Liver (tissue), 8 donors: ENCODE measurements at regions not wholly inside any gene's neighbourhood (a gene's known extent, or its start where the extent isn't known, plus 50 kb on each side); places are given as distances from the start of the nearest gene placed in this dataset.

ENCODE experiments used
- DNase-seq: peaks from one replicate; pipeline ENCODE4 v3.0.0-alpha.2; 2017; ENCODE audit warnings: low spot score
- H3K27ac ChIP-seq, 2 donors: one replicate each; pipeline ENCODE4 v1.7.0; 2013; ENCODE audit warnings: inconsistent platforms in 2 of 2, low read length in 2 of 2, control low read depth in 1 of 2, low read depth in 1 of 2, mild to moderate bottlenecking in 1 of 2
- H3K27me3 ChIP-seq, 4 donors: one replicate each; pipeline versions ENCODE4 v1.6.1 to v1.7.0; 2013; ENCODE audit warnings: low read length in 3 of 4, inconsistent platforms in 1 of 4, mild to moderate bottlenecking in 1 of 4, moderate library complexity in 1 of 4; ENCODE audit not compliant: control insufficient read depth in 4 of 4, insufficient read depth in 4 of 4
- H3K36me3 ChIP-seq, 4 donors: one replicate each; pipeline versions ENCODE4 v1.6.1 to v1.7.0; 2013; ENCODE audit warnings: low read length in 3 of 4, mild to moderate bottlenecking in 3 of 4, low read depth in 1 of 4, moderate library complexity in 1 of 4; ENCODE audit not compliant: control insufficient read depth in 4 of 4, insufficient read depth in 3 of 4
- H3K4me1 ChIP-seq, 4 donors: one replicate each; pipeline versions ENCODE4 v1.6.1 to v1.7.0; 2013; ENCODE audit warnings: low read length in 3 of 4, mild to moderate bottlenecking in 3 of 4, moderate library complexity in 1 of 4; ENCODE audit not compliant: control insufficient read depth in 4 of 4, insufficient read depth in 4 of 4
- H3K4me3 ChIP-seq, 3 donors: one replicate each; pipeline versions ENCODE4 v1.6.1 to v1.7.0; 2013; ENCODE audit warnings: low read length in 3 of 3, control low read depth in 1 of 3, low read depth in 1 of 3, mild to moderate bottlenecking in 1 of 3
- H3K9ac ChIP-seq, 2 donors: one replicate each; pipeline ENCODE4 v1.7.0; 2013; ENCODE audit warnings: low read length in 2 of 2, mild to moderate bottlenecking in 2 of 2, moderate library complexity in 2 of 2, control low read depth in 1 of 2, low read depth in 1 of 2
- H3K9me3 ChIP-seq, 4 donors: one replicate each; pipeline versions ENCODE4 v1.6.1 to v1.7.0; 2013; ENCODE audit warnings: low read length in 3 of 4; ENCODE audit not compliant: control insufficient read depth in 4 of 4
- EGR1 ChIP-seq, 2 donors: IDR thresholded peaks; 2 replicates each; pipeline ENCODE4 v1.6.1; 2016 to 2018; ENCODE audit warnings: antibody characterized with exemption in 2 of 2, low read depth in 2 of 2
- FOXA1 ChIP-seq: IDR thresholded peaks from 2 replicates; pipeline ENCODE4 v1.6.1; 2016; ENCODE audit warnings: antibody characterized with exemption
- FOXA2 ChIP-seq: IDR thresholded peaks from 2 replicates; pipeline ENCODE4 v1.6.1; 2016; ENCODE audit warnings: antibody characterized with exemption
- GABPA ChIP-seq, 2 donors: IDR thresholded peaks in 1 of 2; conservative IDR thresholded peaks in 1 of 2; 2 replicates each; pipeline ENCODE4 v1.6.1; 2016; ENCODE audit warnings: antibody characterized with exemption in 2 of 2, mild to moderate bottlenecking in 1 of 2, moderate library complexity in 1 of 2
- HNF4A ChIP-seq, 2 donors: conservative IDR thresholded peaks; 2 replicates each; pipeline ENCODE4 v1.6.1; 2016; ENCODE audit warnings: antibody characterized with exemption in 2 of 2, mild to moderate bottlenecking in 2 of 2
- HNF4G ChIP-seq: IDR thresholded peaks from 2 replicates; pipeline ENCODE4 v1.6.1; 2016; ENCODE audit warnings: antibody characterized with exemption
- JUND ChIP-seq, 2 donors: IDR thresholded peaks; 2 replicates each; pipeline ENCODE4 v1.6.1; 2016; ENCODE audit warnings: antibody characterized with exemption in 2 of 2
- NR2F2 ChIP-seq: IDR thresholded peaks from 2 replicates; pipeline ENCODE4 v1.6.1; 2016; ENCODE audit warnings: antibody characterized with exemption
- RAD21 ChIP-seq, 2 donors: IDR thresholded peaks; 2 replicates each; pipeline ENCODE4 v1.6.1; 2016; ENCODE audit warnings: antibody characterized with exemption in 2 of 2, mild to moderate bottlenecking in 2 of 2
- RXRA ChIP-seq, 2 donors: IDR thresholded peaks; 2 replicates each; pipeline ENCODE4 v1.6.1; 2017 to 2018; ENCODE audit warnings: antibody characterized with exemption in 2 of 2, mild to moderate bottlenecking in 1 of 2
- SP1 ChIP-seq: IDR thresholded peaks from 2 replicates; pipeline ENCODE4 v1.6.1; 2018; ENCODE audit warnings: antibody characterized with exemption, mild to moderate bottlenecking
- TAF1 ChIP-seq: conservative IDR thresholded peaks from 2 replicates; pipeline ENCODE4 v1.6.1; 2016; ENCODE audit warnings: antibody characterized with exemption, mild to moderate bottlenecking
- WGBS: extraction: QIAGEN DNeasy Blood & Tissue Kit; methylation state at CpG from one replicate; pipeline ENCODE4 v1.1.7; 2013; 5-methylcytosine and 5-hydroxymethylcytosine counted together
- TF ChIP-seq, protein P1 (sequence below): fragments of 150-350 bp; IDR thresholded peaks from 2 replicates; pipeline ENCODE4 v1.5.1; 2017; ENCODE audit warnings: improper control_type of control experiment, low read depth, low read length; ENCODE audit not compliant: missing input control
- TF ChIP-seq, protein P2 (sequence below): IDR thresholded peaks from 2 replicates; pipeline ENCODE4 v1.6.1; 2016; ENCODE audit warnings: antibody characterized with exemption
- TF ChIP-seq, protein P3 (sequence below): IDR thresholded peaks from 2 replicates; pipeline ENCODE4 v1.6.1; 2016; ENCODE audit warnings: antibody characterized with exemption
- TF ChIP-seq, protein P4 (sequence below): IDR thresholded peaks from 2 replicates; pipeline ENCODE4 v1.6.1; 2016; ENCODE audit warnings: antibody characterized with exemption, mild to moderate bottlenecking
- TF ChIP-seq, protein P5 (sequence below): IDR thresholded peaks from 2 replicates; pipeline ENCODE4 v1.6.1; 2016; ENCODE audit warnings: antibody characterized with exemption
- donor health status: healthy.
- donor health status: healthy.
- donor health status: healthy.
- donor health status: healthy.
- donor health status: healthy.

DNA sequence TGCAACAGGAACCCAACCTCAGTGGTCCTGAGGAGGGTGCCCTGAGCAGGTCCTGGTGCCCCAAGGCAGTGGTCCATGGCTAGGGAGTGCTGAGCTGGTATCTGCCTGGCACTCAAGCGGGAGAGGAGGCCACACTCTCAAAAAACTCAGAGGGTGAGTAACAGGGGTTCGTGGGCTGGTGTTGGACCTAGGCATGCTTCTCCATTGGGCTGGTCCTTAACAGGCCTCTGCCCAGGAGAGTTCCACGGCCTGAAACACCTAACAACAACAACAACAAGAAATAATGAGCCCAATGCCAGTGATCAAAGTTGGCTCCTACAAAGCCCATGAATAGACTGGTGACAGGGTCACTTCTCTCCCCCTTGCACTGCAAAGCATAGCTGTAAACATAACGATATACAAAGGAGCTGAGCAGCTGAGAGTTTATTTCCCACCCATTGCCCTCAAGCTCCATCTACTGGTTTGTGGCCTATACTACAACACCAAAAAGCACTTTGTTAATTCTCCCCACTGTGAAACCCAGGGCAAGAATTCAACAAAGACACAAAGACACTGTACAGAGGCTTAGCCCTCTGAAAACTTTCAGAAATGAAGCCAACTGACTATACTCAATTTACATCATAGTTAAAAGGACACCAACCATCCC is 736.1 kb upstream of the ADGRL3 start:
- 54% methylated on average over 4 of the region's 4 CpGs for WGBS
- no peaks in the 10 kb centered on the region for H3K4me1 ChIP-seq
- H3K27ac ChIP-seq = no peak overlapping the region
- no peaks in the 10 kb centered on the region for H3K27me3 ChIP-seq
- no peak overlapping the region for H3K4me3 ChIP-seq
- TF ChIP-seq FOXA1 (no peak), EGR1 (IDR thresholded peaks at IDR 0.05; ENCODE audit: low read depth in 2 of 2) (no peak), RAD21 (IDR thresholded peaks at IDR 0.05) (peak; percentile 36 to 65), GABPA (IDR thresholded peaks at IDR 0.05 in 1 of 2, conservative IDR thresholded peaks at IDR 0.05 in 1 of 2) (no peak)
- TF ChIP-seq, protein P1, sequence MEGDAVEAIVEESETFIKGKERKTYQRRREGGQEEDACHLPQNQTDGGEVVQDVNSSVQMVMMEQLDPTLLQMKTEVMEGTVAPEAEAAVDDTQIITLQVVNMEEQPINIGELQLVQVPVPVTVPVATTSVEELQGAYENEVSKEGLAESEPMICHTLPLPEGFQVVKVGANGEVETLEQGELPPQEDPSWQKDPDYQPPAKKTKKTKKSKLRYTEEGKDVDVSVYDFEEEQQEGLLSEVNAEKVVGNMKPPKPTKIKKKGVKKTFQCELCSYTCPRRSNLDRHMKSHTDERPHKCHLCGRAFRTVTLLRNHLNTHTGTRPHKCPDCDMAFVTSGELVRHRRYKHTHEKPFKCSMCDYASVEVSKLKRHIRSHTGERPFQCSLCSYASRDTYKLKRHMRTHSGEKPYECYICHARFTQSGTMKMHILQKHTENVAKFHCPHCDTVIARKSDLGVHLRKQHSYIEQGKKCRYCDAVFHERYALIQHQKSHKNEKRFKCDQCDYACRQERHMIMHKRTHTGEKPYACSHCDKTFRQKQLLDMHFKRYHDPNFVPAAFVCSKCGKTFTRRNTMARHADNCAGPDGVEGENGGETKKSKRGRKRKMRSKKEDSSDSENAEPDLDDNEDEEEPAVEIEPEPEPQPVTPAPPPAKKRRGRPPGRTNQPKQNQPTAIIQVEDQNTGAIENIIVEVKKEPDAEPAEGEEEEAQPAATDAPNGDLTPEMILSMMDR = peak; percentile 23
- TF ChIP-seq, protein P2, sequence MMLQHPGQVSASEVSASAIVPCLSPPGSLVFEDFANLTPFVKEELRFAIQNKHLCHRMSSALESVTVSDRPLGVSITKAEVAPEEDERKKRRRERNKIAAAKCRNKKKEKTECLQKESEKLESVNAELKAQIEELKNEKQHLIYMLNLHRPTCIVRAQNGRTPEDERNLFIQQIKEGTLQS = no peak
- H3K36me3 ChIP-seq = no peaks in the 10 kb centered on the region
- no peak for DNase-seq
- H3K9ac ChIP-seq = no peak overlapping the region
- no peaks in the 10 kb centered on the region for H3K9me3 ChIP-seq

DNA sequence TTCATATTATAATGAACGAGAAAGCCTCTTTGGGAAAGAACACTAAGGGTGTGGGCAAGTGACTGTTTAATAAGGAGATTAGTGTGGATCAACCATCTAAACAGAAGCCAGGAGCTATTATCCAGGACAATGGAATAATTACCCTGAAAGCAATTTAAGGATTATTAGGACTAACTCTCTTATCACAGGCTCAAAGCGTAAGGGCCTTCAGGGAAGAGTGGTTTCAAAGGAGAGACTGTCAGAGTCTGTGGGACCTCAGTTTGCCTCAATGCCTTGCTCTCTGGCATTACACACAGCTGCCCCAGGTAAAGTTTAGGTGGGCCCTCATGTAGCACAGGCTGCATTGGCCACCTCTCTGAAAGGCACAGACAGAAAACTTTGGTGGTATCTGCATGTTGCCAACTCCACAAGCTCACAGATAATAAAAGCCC is 717.2 kb upstream of the ADGRL3 start:
- DNase-seq = no peak
- no peaks in the 10 kb centered on the region for H3K27me3 ChIP-seq
- 40% methylated on average over 2 of the region's 2 CpGs for WGBS
- H3K36me3 ChIP-seq = no peaks in the 10 kb centered on the region
- no peaks in the 10 kb centered on the region for H3K9me3 ChIP-seq
- H3K4me1 ChIP-seq = no peaks in the 10 kb centered on the region
- no peak overlapping the region for H3K27ac ChIP-seq
- no peak overlapping the region for H3K4me3 ChIP-seq
- no peak overlapping the region for H3K9ac ChIP-seq
- TF ChIP-seq NR2F2 = no peak
- TF ChIP-seq, protein P3, sequence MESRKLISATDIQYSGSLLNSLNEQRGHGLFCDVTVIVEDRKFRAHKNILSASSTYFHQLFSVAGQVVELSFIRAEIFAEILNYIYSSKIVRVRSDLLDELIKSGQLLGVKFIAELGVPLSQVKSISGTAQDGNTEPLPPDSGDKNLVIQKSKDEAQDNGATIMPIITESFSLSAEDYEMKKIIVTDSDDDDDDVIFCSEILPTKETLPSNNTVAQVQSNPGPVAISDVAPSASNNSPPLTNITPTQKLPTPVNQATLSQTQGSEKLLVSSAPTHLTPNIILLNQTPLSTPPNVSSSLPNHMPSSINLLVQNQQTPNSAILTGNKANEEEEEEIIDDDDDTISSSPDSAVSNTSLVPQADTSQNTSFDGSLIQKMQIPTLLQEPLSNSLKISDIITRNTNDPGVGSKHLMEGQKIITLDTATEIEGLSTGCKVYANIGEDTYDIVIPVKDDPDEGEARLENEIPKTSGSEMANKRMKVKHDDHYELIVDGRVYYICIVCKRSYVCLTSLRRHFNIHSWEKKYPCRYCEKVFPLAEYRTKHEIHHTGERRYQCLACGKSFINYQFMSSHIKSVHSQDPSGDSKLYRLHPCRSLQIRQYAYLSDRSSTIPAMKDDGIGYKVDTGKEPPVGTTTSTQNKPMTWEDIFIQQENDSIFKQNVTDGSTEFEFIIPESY = no peak
- TF ChIP-seq, protein P4, sequence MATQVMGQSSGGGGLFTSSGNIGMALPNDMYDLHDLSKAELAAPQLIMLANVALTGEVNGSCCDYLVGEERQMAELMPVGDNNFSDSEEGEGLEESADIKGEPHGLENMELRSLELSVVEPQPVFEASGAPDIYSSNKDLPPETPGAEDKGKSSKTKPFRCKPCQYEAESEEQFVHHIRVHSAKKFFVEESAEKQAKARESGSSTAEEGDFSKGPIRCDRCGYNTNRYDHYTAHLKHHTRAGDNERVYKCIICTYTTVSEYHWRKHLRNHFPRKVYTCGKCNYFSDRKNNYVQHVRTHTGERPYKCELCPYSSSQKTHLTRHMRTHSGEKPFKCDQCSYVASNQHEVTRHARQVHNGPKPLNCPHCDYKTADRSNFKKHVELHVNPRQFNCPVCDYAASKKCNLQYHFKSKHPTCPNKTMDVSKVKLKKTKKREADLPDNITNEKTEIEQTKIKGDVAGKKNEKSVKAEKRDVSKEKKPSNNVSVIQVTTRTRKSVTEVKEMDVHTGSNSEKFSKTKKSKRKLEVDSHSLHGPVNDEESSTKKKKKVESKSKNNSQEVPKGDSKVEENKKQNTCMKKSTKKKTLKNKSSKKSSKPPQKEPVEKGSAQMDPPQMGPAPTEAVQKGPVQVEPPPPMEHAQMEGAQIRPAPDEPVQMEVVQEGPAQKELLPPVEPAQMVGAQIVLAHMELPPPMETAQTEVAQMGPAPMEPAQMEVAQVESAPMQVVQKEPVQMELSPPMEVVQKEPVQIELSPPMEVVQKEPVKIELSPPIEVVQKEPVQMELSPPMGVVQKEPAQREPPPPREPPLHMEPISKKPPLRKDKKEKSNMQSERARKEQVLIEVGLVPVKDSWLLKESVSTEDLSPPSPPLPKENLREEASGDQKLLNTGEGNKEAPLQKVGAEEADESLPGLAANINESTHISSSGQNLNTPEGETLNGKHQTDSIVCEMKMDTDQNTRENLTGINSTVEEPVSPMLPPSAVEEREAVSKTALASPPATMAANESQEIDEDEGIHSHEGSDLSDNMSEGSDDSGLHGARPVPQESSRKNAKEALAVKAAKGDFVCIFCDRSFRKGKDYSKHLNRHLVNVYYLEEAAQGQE = no peak
- TF ChIP-seq HNF4G = no peak
- TF ChIP-seq HNF4A (conservative IDR thresholded peaks at IDR 0.05) = no peak
- TF ChIP-seq, protein P5, sequence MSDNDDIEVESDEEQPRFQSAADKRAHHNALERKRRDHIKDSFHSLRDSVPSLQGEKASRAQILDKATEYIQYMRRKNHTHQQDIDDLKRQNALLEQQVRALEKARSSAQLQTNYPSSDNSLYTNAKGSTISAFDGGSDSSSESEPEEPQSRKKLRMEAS = no peak
- TF ChIP-seq FOXA1 = no peak
- TF ChIP-seq EGR1 (IDR thresholded peaks at IDR 0.05; ENCODE audit: low read depth in 2 of 2) = no peak
- TF ChIP-seq JUND (IDR thresholded peaks at IDR 0.05) = no peak
- no peak for TF ChIP-seq RXRA (IDR thresholded peaks at IDR 0.05)
- TF ChIP-seq, protein P2 = no peak
- TF ChIP-seq, protein P1 = no peak
- no peak for TF ChIP-seq SP1
- TF ChIP-seq FOXA2 = no peak
- no peak for TF ChIP-seq TAF1
